T-helper 9 cell (primary cell): ENCODE measurements at regions not wholly inside any gene's neighbourhood (a gene's known extent, or its start where the extent isn't known, plus 50 kb on each side); places are given as distances from the start of the nearest gene placed in this dataset.

Experiments used
- DNase-seq: peaks from one replicate; pipeline ENCODE4 v3.0.0-alpha.2; 2020

- no peak for DNase-seq
Measured at GRCh38 chr14:89626233-89626806, 209.3 kb upstream of the FOXN3 start.

- DNase-seq: no peak
Measured at GRCh38 chr14:89625731-89626232, 208.7 kb upstream of the FOXN3 start.

DNA sequence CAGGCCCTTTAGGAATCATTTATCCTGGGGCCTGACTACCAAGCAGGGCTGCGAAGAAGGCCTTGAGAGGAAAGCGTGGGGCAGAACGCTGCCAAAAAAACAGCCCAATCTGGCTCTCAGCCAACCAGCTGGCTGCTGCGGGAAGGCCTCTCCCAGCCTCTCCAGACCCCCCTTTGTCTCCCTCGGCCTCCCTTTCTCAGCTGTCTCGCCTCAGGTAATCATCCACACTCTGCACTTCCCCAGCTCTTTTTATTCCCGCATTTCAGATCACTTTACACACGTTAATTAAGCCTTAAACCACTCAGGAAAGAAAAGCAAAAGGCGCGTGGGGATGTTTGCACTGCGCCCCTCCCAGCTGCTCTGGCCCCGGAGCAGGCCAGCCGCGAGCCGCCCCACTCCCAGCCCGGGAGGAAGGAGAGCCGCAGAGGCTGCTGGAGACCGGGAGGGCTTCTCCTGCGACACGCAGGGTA, 208.2 kb upstream of the FOXN3 start:
- no peak for DNase-seq

GRCh38 chr14:89624500-89625156, 207.6 kb upstream of the FOXN3 start:
- no peak for DNase-seq

- no peak for DNase-seq
Measured at GRCh38 chr14:89621791-89622638, 205.0 kb upstream of the FOXN3 start.

GRCh38 chr14:89621009-89621421, 204.0 kb upstream of the FOXN3 start:
- DNase-seq: peak; percentile 22

DNA sequence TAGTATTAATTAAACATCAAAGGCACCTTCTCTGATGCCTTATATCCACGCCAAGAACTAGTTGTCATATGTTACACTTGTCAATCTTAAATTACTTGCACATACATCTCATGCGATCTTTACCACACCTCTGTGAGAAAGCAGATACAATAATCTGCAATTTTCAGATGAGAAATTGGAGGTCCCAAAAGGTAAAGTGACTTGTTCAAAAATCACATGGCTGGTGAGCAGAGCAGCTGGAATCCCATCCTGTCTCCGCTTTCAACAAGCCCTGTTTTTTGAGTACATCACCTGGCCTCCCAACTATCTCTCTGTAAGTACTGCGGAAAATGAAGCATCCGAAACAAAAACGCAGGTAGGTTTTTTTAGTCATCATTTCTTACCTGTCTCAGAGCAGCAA, 203.4 kb upstream of the FOXN3 start:
- no peak for DNase-seq

DNA sequence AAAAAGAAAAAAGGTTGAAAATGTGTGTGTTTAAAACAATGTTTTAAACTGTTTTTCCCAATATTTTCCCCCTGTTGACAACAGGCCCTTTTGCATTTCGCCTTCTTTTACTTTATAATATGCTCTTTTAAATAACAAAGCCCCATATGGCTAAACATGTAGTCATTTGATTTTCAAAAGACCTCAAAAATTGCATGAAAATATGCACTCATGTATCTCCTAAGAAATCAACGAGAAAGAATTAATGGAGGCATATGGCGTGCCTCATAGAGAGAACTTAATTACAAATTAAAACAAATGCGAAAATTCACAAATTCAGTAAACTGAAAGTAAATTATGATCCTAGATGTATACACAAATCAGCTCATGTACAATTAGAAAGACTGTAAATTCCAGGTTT, 202.6 kb upstream of the FOXN3 start:
- DNase-seq: no peak

DNA sequence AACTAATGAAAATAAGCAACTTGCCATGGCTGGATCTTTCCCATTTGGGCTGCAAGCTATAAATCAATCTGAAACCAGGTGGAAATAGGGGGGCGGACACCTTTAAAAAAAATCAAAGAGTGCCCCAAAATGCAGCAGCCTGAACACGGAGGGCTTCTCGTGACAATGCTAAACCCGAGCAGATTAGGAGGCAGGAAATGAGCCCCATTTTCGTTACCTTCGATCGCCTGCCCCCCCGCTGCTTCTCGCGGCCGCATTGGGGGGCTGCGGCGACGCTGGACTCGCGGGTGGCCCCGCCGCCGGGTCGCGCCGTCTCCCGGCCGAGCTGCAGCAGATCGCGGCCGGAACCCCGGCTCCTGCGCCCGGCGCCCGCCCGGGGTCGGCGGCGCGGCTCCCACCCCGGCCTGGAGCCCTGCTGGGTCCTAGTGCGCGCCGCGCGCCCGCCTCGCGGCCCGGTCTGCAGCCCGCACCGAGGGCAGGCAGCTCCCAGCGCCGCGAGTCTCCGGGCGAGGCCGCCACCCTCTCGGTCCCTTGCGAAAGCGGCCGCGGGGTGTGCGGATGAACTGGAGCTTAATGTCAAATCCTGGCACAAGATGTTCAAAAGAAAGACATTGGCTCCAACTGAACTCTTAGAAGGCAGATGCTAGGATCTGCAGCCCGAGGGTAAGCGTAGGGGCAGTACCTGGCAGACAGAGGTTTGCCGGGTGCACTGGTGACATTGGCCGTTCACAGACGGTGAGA, 201.9 kb upstream of the FOXN3 start:
- peak; percentile 49 for DNase-seq

DNA sequence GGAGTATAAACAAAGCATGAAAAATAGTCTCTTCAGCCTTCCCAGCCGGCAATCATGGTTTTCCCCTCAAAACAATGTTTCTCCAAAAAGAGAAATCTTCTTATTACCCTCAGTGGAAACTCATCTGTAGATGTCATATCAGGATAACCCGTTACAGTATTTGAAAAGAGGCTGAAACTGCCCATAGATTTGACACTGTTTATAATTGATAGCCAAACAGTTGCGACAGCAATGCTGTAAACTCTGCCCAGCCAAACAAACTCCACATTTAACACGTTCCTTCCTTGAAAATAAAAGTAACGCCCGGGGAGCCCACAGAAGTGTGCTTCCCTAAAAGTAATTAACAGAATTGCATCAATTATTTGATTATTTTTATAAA, 201.3 kb upstream of the FOXN3 start:
- DNase-seq: no peak

DNA sequence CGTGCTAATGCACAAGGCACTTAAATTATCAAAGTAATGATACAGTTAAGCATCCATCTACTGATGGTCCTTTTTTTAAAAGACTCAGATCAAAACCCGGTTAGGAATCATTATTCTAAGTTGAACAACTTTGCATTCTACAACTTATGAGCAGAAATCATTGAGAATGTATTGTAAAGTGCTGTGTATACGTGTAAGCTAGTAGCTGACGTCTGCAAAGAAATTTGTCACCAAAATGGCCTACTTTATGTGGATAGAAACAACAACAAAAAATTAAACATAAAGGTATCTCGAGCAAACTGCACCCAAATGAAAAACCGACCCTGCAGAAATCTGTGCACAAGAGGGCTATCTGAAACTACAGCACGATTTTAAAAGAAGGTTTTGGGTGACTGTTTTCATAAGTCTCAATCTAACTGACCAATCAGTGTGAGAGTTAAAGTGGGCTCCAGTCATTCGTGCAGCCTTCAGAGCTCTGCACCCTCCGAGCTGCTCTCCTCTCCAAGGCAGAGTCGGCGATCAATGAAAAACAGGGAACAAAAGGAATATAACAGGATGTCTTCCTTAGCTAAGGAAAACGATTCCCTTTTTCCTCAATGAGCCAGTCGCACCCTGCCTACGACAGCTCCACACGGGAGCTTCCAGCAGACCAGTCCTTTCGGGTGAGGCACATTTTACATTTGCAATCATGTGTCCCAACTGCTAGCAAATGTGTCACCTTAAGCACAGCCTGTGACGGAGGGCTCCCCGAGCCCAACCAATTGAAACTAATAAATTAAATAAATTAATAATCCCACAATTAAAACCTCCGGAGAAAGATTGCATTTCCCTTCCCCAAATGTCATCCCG, 200.7 kb upstream of the FOXN3 start:
- DNase-seq: peak; percentile 13

DNA sequence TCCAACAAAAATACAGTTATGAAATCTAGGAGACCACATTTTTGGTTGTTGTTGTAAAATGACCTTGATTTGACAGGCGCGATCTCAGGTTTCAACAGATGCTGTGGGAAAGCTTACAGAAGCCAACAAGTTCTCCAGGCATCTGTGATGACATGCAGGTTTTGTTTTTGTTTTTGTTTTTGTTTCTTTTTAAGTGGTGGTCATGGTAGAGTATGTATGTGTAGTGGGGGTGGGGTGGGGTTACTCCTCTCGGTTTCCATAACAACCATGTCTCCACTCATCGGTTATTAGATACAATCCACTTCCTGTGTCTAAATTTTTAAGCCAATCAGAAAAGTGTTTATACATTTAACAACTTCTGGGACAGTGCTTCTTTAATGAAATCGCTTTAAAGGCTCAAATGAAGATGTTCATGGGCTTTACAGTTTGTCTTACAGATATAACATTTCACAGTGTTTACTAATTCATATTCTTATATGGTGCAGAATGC, 199.9 kb upstream of the FOXN3 start:
- DNase-seq: peak; percentile 18

- DNase-seq: no peak
Measured at GRCh38 chr14:89616425-89616824, 199.4 kb upstream of the FOXN3 start.

DNA sequence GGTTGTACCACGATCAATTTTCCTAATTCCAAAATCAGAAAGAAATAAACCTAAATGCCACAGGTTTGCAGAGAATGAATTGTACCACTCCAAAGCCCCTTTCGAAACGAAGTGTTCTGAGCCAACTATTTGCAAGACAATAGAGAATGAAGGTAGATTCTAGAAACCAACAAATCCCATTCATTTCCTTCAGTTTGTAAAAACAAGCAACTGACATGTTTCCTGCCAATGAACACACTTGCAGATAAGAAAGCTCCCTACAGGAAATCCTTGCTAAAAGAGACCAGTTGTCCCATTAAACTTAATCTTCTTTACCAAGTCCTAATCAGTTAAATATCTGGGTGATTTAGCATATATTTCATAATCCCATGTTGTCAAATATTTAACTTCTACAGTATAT, 198.4 kb upstream of the FOXN3 start:
- DNase-seq: no peak

GRCh38 chr14:89614009-89614691, 197.1 kb upstream of the FOXN3 start:
- no peak for DNase-seq

DNA sequence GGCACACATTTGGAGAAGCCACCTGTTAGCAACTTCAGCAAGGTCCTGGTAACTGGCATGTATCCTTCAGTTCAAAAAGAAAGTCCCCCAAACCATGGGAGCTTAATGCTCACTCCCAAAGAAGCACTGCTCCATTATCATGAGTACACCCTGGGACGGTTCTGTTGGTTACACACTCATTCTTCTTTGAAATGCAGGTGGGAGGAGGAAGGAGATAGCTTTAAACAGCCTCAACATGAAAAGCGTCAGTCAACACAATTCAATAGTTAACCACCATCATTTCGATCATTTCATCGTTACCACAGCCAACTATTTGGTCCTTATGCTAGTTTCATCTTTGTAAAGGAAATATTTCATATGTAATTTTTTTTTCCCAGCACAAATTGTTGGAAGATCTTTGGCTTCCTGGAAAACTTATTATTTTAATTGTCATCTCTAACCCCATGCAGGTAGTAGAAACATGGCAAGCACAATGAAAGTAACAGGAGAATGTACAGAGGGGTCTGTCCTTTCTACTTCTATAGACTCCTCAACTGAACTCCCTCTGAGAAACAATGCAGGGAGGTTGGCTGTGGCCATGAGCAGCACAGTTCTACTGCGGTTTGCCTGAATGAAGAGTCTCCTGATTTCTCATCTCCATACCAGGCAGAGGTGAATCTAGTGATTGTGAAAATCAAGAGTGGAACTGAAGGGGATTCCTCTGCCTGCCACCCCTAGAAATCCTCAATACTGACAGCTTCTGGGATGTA, 196.4 kb upstream of the FOXN3 start:
- DNase-seq: no peak

GRCh38 chr14:89609500-89610100, 192.6 kb upstream of the FOXN3 start:
- DNase-seq: no peak

DNA sequence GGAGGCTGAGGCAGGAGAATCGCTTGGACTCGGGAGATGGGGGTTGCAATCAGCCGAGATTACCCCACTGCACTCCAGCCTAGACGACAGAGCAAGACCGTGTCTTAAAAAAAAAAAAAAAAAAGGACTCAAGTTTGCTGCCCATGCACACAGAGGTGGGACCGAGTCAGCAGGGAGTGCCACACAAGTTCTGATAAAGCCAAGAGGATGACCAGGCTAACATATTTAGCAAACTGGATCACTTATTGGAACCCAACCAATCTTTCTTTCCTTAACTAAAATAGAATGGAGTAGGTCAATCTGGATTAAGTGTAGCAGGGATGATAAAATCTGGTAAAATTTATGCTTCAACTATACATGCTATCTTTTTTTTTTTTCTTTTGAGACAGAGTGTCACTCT, 190.4 kb upstream of the FOXN3 start:
- no peak for DNase-seq

GRCh38 chr14:89603938-89604480, 187.0 kb upstream of the FOXN3 start:
- no peak for DNase-seq
